Epithelial cell of prostate (primary cell): ENCODE measurements at regions not wholly inside any gene's neighbourhood (a gene's known extent, or its start where the extent isn't known, plus 50 kb on each side); places are given as distances from the start of the nearest gene placed in this dataset.
"Not testable (repeated sequence)": the region's sequence is repeated elsewhere in the genome, so short reads cannot be mapped to it uniquely, and the experiment has no call there.

Experiments
- DNase-seq: peaks from one replicate; pipeline ENCODE4 v3.0.0-alpha.2; 2011; ENCODE audit warnings: low read depth, low spot score
- H3K27ac ChIP-seq: fragments of 450-650 bp; 2 replicates; pipeline ENCODE4 v1.5.1; 2017; ENCODE audit warnings: mild to moderate bottlenecking

GRCh38 chr12:31832740-31833729 lies 104.2 kb upstream of the AMN1 start:
- peak; percentile 20 for DNase-seq

GRCh38 chr12:31828071-31828470 lies 99.2 kb upstream of the AMN1 start:
- no peak for DNase-seq
- H3K27ac ChIP-seq, result no peak overlapping the region

More at GRCh38 chr12:31832740-31833729, 104.2 kb upstream of the AMN1 start:
- no peak overlapping the region for H3K27ac ChIP-seq

GRCh38 chr12:31822761-31823160 lies 93.9 kb upstream of the AMN1 start:
- DNase-seq, result no peak
- H3K27ac ChIP-seq, result no peak overlapping the region

- no peak for DNase-seq
- H3K27ac ChIP-seq, result no peak overlapping the region
Measured at GRCh38 chr12:31821484-31821883, 92.7 kb upstream of the AMN1 start.

- DNase-seq, result no peak
- no peak overlapping the region for H3K27ac ChIP-seq
Measured at GRCh38 chr12:31820832-31821231, 92.0 kb upstream of the AMN1 start.

GRCh38 chr12:31819427-31819826 lies 90.6 kb upstream of the AMN1 start:
- no peak overlapping the region for H3K27ac ChIP-seq
- DNase-seq, result no peak

- DNase-seq, result no peak
- H3K27ac ChIP-seq, result no peak overlapping the region
Measured at GRCh38 chr12:31818623-31819268, 89.9 kb upstream of the AMN1 start.

- no peak overlapping the region for H3K27ac ChIP-seq
- no peak for DNase-seq
Measured at GRCh38 chr12:31817120-31817519, 88.3 kb upstream of the AMN1 start.

- H3K27ac ChIP-seq, result no peak overlapping the region
- DNase-seq, result no peak
Measured at GRCh38 chr12:31815096-31815495, 86.3 kb upstream of the AMN1 start.

GRCh38 chr12:31813305-31813704 lies 84.5 kb upstream of the AMN1 start:
- H3K27ac ChIP-seq, result no peak overlapping the region
- no peak for DNase-seq

- H3K27ac ChIP-seq, result no peak overlapping the region
- DNase-seq, result no peak
Measured at GRCh38 chr12:31807773-31808097, 78.9 kb upstream of the AMN1 start.

- DNase-seq, H3K27ac ChIP-seq: not testable (repeated sequence)
Measured at GRCh38 chr12:31807081-31807772, 78.4 kb upstream of the AMN1 start.

- DNase-seq, H3K27ac ChIP-seq: not testable (repeated sequence)
Measured at GRCh38 chr12:31805681-31806080, 76.9 kb upstream of the AMN1 start.

GRCh38 chr12:31804707-31805106 lies 75.9 kb upstream of the AMN1 start:
- not testable (repeated sequence) for DNase-seq, H3K27ac ChIP-seq

- DNase-seq, result no peak
- no peak overlapping the region for H3K27ac ChIP-seq
Measured at GRCh38 chr12:31804185-31804504, 75.3 kb upstream of the AMN1 start.

- no peak for DNase-seq
- no peak overlapping the region for H3K27ac ChIP-seq
Measured at GRCh38 chr12:31803306-31804184, 74.7 kb upstream of the AMN1 start.

GRCh38 chr12:31801872-31802271 lies 73.1 kb upstream of the AMN1 start:
- no peak for DNase-seq
- H3K27ac ChIP-seq, result no peak overlapping the region

- no peak overlapping the region for H3K27ac ChIP-seq
- DNase-seq, result no peak
Measured at GRCh38 chr12:31797230-31797872, 68.5 kb upstream of the AMN1 start.

- no peak for DNase-seq
- no peak overlapping the region for H3K27ac ChIP-seq
Measured at GRCh38 chr12:31796270-31796951, 67.6 kb upstream of the AMN1 start.
